ENCODE measurements at regions not wholly inside any gene's neighbourhood (a gene's known extent, or its start where the extent isn't known, plus 50 kb on each side); places are given as distances from the start of the nearest gene placed in this dataset.
"Not testable (repeated sequence)": the region's sequence is repeated elsewhere in the genome, so short reads cannot be mapped to it uniquely, and the experiment has no call there.

DNA sequence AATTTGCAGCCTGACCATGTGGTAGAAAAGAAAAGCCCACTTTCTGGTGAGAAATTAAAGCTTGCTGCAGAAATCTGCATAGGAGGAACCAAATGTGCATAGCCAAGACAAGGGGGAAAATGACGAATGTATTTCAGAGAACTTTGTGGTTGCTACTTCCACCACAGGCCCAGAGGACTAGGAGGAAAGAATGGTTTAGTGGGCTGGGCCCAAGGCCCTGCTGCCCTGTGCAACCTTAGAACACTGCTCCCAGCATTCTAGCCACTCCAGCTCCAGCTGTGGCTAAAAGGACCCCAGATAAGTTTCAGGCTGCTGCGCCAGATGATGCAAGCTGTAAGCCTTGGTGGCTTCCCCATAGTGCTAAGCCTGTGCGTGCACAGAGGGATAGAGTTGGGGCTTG is 764.3 kb downstream of the SLC6A15 start:
- no peak for DNase-seq (ENCODE audit: low read depth in 2 of 2)

DNA sequence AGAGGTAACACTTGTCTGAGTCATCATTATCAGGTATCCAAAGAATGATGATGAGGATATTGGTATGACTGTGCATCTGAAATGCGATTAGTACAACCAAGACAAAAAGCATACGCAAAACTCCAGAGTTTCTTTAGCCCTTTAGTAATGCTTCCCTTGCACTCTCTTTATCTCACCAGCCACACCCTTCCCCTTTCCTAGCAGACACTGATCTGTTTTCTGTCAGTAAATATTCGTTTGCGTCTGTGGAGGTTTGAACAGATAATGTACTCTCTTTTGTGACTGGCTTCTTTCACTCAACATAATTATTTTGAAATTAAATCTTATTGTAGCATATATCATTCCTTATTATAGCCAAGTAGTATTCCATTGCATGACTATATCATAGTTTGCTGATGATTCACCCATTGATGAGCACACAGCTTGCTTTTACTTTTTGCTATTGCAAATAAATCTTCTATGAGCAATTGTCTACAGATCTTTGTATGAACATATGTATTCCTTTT is 775.7 kb downstream of the SLC6A15 start:
- DNase-seq (ENCODE audit: low read depth in 2 of 2) = no peak

DNA sequence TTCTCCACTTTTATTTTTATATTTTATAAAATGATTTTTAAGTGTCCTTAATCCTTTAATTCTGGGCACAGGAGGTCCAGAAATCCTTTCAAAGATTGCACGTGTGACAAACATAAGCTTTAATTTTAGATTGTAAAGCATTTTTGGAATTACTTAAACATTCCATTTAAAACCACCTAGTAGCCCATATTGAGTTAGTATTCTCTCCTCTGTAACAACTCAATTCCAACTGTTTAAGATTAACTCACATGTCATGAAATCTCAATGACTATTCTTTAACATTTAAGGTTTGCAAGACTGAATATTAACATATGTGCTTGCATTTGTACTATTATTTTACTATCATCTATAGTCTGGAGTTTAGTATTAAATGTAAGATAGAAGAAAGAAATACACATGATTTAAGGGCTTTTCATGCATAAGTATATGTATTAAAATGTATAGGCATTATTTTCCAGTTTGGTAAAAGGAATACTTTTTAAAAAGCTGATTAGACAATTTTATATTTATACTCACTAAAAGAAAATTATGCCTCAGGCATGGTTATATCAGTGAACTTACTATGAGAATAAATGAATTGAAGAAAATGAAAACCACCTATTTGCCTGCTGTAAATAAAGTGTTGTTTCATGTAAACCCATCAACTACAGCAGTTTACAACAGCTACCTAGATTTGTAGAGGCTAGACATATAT is 776.9 kb downstream of the SLC6A15 start:
- DNase-seq (ENCODE audit: low read depth in 2 of 2) = no peak

DNA sequence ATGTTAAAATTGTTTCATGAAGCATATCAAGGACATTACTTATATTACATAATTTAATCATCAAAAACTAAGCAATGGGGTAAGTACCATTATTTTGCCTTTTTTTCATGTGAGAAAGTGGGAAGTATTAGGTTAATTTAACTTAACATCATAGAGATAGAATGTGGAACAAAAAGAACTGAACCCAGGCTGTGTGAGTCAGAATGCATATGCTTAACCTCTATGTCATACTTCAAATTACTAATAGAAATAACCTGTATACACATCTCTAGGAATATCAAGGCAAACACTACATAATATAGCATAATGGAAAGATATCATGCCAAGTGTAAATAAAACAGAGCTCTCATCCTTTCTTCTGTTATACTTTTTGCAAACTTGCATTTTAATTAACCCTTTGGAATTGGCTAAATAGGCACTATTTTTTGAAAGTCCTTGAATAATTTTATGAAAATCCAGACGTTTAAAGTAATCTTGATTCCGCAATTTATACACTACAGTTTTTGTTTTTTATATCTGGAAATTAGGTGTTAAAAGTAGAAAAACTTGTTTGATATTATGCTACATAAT is 777.7 kb downstream of the SLC6A15 start:
- no peak for DNase-seq (ENCODE audit: low read depth in 2 of 2)

DNA sequence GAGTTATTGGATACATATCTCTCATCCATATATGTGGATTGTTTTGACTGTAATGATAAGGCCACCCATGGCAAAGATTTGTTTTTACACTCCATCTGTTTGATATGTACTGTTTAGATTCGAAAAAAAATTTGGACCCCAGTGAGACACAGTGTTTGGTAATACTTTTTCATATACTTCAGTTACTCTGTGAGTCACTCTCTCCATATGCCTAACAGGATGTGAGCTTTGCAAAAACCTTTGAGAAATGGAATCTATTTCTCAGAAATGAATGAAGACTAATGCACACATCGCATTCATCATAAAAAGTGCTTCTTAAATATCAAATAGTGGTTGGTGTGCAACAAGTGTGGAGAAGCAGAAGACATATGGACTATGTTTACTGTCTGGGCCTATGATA is 781.5 kb downstream of the SLC6A15 start:
- no peak for DNase-seq (ENCODE audit: low read depth in 2 of 2)

DNA sequence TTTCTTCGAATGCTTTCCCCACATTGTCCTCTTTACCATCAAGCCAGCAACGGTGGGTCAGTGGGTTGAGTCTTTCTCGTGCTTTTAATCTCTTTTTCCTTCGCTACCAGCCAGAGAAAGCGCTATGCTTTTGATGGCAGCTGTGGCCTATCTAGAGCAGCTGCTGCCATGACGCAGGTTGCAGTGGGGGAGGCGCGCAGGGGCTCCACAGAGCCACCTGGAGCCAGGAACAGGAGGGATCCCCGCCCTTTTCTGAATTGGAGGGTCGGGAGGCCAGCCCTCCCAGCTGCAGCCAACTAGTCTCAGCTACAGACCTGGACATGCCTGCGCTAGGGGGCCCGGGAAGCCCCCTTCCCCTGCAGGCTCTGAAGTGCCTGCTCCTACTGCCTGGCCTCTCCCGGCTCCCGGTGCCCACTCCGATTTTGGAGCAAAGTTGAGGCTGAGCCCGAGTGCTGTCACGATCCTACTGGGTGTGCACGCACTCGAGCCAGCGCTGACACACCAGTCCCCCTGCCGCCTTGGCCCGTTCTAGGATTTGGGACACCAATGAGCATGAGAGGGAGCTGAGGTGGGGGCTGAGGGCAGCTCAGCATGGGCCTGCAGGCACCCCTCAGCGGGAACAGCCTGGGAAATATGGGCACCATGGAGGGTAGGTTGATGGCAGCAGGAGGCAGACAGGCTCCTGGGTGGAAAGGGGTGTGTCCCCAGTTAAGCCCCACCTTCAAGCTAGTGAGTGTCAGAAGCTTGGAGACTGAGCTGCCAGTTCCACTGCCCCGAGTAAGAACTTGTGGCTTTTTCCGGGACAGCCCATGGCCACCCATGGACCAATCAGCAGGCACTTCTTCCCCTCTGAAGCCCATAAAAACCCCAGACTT is 784.2 kb downstream of the SLC6A15 start:
- DNase-seq (ENCODE audit: low read depth in 2 of 2) = no peak

DNA sequence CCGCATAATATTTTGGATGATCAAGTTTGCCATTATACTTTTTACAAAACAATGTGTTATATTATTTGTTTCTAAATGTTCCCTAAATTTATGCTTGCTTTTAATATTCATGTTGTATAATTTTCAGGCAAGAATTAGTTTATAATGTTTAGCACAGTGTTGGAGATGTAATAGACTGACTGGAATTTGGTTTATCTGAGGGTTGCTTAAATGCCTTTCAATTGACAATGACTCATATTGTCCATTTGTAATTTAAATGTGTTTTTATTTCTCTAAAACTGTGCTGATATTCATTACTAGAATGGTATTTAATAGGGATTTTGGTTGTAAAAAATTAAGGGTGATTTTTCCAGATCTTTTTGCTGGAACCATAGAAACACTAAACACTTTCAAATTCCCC is 788.4 kb downstream of the SLC6A15 start:
- DNase-seq (ENCODE audit: low read depth in 2 of 2) = no peak

DNA sequence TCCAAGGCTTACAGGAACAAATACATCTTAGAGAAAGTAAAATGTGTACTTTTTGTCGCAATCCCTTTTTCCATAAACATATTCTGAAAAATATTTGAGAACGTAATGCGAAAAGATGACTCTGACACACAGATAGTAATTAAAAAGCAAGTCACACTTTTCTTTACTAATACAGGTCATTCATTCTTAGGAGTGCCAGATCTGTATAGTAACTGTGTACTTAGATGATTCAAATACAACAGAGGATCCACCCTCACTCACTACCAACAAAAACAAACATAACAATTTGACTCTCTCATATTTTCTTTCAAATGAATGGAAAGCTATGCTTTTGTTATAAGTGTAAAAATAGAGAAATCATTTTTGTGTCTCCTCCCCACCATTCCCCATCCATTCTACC is 795.4 kb downstream of the SLC6A15 start:
- DNase-seq (ENCODE audit: low read depth in 2 of 2) = no peak

DNA sequence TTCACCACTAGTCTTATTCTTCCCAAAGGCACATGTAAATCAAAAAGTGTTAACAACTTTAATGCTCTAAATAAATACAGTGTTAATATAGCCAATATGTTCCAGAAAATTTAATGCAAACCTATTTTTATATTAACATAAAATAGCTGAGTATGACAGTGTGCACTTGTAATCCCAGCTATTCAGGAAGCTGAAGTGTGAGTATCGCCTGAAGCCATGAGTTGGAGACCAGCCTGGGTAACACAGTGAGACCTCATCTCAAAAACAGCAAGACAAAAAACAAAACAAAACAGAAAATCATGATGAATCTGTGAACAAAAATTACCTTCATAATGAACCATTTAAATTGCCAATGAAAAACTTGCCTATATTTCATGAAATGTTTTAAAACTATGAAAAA is 798.9 kb downstream of the SLC6A15 start:
- no peak for DNase-seq (ENCODE audit: low read depth in 2 of 2)

DNA sequence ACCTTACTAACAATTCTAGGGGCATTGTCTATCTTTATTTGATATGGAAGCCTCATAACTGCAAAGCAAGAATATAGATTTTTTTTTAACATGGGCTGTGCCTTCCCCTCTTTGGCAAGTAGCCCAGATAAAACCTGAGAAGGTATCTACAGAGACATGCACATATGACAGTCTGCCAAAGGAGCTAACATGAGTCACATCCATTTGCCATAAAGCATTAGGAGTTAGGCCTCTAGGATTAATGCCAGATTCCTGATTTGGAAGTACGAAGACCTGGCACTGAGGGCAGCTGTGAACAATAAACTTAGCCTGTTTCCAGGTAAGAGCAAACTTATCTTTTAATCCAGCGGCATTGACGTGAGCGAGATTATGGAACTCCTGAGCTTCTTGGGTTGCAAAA is 808.7 kb downstream of the SLC6A15 start:
- not testable (repeated sequence) for DNase-seq (ENCODE audit: low read depth in 2 of 2)

DNA sequence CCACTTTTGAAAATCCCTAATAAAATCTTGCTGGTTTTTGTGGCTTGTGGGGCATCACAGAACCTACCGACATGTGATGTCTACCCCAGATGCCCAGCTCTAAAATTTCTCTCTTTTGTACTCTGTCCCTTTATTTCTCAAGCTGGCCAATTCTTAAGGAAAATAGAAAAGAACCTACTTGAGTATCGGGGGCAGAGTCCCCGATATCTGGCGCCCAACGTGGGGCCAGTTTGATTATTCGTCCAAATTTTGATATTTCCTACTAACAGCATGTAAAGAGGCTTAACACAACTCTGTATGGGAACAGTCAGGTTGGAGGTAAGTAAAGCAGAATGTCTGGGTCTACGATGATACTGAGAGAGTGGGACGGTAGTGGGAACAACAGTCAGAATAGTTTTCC is 810.6 kb downstream of the SLC6A15 start:
- DNase-seq (ENCODE audit: low read depth in 2 of 2) = not testable (repeated sequence)

DNA sequence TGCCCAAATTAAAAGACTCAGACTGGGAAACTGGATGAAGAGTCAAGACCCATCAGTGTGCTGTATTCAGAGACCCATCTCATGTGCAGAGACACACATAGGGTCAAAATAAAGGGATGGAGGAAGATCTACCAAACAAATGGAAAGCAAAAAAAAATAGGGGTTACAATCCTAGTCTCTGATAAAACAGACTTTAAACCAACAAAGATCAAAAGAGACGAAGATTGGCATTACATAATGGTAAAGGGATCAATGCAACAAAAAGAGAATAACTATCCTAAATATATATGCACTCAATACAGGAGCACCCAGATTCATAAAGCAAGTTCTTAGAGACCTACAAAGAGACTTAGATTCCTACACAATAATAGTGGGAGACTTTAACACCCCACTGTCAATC is 813.0 kb downstream of the SLC6A15 start:
- not testable (repeated sequence) for DNase-seq (ENCODE audit: low read depth in 2 of 2)

DNA sequence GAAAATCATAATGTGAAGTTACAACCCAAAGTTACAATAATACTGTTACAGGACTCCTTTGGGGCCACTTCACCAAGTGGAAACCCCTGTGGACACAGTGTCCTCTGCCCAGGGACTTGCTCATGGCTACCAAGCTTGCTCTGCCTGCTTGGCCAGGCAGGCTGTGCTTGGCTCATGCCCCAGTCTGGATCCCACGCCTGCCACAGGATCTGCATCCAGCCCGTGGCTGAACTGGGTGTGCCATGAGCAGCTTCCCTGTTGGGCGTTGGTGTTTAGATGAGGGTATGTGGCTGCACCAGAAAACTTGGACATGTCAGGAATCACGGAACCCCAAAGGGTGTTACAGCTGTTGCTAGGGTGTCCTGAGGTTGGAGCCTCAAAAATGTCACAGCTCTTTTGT is 820.9 kb downstream of the SLC6A15 start:
- no peak for DNase-seq (ENCODE audit: low read depth in 2 of 2)

DNA sequence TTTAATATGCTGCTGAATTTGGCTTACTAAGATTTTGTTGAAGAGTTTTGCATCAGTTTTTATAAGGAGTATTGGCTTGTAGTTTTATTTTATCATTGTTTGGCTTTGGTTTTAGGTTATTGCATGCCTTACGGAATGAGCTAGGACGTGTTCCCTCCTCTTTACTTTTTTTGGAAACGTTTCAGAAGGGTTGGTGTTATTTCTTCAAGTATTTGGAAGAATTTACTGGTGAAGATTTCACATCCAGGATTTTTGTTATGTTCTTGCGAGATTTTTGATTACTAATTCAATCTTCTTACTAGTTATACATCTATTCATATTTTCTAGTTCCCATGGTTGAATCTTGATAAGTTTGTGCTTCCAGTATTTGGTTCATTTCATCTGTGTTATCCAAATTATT is 823.2 kb downstream of the SLC6A15 start:
- DNase-seq (ENCODE audit: low read depth in 2 of 2) = no peak

DNA sequence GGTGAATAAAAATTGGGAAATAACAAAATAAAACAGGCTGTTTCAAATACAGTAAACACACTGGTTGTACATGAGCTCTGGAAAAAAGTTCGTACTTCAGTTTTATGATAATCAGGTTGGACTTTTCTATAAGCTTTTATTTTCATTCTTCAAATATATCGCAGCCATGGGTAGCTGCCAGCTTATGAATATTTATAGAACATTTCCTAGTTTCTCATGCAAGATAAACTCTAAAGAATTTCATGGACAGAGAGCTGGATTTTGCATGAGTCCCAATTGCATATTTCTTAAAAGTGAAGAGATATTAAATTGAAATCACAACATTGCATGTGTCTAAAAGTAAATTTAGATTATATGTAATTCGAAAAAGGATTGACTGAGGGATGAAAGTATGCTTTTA is 827.6 kb downstream of the SLC6A15 start:
- DNase-seq (ENCODE audit: low read depth in 2 of 2) = no peak

DNA sequence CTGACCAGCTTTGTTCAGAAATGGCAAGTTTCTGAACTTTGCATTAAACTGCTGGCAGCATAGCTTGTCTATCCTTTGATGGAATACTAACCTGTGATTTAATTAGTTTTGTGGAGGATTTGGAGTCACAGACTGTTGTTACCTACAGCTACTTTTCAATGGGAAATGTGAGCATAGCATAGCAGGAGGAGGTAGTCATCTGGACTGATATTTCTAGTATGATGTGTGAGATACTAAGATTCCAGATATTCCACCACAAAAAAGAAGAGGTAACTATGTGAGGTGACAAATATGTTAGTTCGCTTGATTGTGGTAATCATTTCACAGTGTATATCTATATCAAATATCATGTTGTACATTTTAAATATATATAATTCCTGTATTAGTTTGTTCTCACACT is 833.0 kb downstream of the SLC6A15 start:
- DNase-seq (ENCODE audit: low read depth in 2 of 2) = no peak

DNA sequence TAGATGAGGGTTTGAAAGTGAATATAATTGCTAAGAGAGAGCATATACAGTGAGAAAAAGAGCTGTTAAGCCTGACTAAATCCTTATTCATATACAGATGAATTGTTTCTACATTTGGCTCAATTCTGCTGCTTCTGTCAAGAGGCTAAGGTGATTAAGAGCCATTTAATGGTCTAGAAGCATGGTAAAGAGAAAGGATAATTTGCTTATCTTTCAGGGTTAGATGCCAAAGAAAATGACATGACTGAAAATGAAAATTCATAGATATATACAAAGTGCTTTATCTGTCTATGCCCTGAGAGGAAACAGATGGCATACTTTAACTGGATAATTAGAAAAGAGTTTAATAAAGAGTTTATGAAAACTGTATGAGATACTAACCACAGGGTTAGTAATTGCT is 834.9 kb downstream of the SLC6A15 start:
- no peak for DNase-seq (ENCODE audit: low read depth in 2 of 2)

DNA sequence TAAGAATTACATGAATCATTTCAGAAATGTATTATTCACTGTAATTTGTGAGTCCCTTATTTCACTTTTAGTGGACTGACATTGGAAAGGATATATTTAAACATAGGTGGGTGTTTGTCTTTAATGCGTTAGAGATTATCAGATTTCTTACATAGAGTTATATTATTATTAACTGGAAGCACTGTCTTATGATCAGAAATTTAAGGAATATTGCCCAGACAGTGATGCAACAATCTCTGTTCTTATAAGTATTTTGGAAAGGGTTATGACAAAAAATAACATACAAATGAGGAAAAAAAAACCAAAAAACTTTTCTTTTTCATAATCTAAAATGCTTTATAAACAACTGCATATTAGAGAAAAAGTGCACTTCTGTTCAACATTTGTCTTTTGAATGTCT is 836.6 kb downstream of the SLC6A15 start:
- no peak for DNase-seq (ENCODE audit: low read depth in 2 of 2)

DNA sequence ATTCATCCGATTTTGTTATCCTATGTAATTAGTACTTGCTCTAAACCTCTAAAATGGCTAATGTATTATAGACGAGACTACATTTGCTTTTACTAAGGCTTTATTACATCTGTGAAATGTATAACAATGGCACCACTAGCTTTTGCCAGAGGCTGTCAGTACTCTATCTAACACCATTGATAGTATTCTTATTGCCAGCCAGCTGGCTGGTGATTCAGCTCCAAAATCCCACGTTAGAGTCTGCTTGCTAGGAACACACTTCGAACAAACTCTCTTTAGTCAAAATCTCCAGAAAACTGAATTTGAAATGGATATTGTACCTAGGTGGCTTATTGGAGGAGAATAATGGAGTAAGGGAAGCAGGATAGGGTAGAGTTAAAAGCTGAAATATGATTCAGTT is 839.2 kb downstream of the SLC6A15 start:
- DNase-seq (ENCODE audit: low read depth in 2 of 2) = no peak

DNA sequence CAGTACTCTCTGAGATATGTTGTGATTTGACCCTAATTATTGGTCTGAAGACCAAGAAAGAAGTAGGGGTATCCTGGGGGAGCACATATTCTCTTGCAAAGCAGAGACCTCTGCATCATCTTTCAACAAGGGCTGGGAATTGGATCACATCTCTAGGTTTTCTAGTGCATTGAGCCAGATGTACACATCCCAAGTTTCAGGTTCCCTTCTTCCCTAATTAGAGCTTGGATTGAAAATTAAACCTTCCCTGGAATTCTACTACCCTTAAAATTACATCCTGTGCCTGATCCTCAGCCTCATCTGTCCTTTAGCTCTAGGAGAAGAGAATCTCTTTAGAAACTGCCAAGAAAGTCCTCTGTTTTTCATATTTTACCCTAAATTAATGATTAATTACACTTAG is 839.6 kb downstream of the SLC6A15 start:
- DNase-seq (ENCODE audit: low read depth in 2 of 2) = no peak

DNA sequence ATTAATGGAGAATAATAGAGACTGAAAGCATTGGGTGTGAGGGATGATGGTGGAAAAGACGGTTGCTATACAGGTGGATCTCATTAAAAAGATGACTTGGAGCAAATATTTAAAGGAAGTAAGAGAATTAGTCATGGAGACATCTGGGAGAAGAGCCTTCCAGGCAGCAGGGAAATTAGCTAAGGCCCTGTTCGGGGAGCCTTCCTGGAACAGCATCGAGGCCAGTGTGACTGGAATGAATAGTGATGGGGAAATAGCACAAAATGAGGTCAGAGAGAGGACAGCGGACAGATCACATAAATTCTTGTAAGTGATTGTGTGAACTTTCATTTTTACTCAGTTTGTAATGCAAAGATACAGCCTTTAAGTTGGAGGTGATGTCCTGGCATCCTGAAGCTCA is 842.3 kb downstream of the SLC6A15 start:
- no peak for DNase-seq (ENCODE audit: low read depth in 2 of 2)

DNA sequence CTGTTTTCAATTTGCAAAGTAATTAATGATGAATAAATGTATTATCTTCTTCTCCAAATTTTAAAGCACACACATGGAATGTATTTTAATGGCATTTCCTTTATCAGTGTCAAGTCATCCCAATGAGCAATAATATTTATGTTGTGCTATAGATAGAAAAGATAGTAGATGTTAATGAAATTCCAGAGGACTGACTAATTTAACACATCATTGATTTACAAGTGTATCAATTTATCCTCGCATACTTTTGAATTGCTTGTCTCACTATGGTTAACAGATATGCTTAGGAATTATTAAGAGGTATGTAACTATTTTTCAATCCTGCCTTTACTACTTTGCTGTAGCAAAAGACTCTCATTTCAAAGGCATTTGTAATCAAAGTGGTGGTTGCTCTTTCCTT is 842.9 kb downstream of the SLC6A15 start:
- DNase-seq (ENCODE audit: low read depth in 2 of 2) = no peak

DNA sequence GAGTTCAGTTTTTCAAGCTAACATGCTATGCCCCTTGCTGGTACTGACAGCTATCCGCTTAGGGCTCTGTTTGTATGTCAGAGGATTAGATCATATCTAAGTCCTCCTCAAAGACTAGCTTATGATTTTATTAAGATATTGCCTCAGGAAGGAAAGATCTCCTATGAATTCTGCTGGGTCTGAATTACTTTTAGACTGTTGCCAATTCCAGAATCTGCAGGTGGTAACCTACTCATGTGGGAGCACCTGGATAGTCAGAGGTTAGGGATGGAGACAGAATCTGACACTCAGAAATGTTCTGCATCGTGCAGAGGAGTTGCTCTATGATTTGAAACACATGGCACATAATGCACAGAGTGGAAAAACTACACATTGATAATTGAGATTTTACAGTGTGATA is 843.4 kb downstream of the SLC6A15 start:
- no peak for DNase-seq (ENCODE audit: low read depth in 2 of 2)

Data from stimulated activated CD8-positive, alpha-beta memory T cell treated with anti-CD3 and anti-CD28 coated beads, Interleukin-2, amount 100 ng/mL, for 1 hour (primary cell).